ENCODE measurements at regions not wholly inside any gene's neighbourhood (a gene's known extent, or its start where the extent isn't known, plus 50 kb on each side); places are given as distances from the start of the nearest gene placed in this dataset.

GRCh38 chr13:39981056-39981455 lies 325.6 kb downstream of the COG6 start:
- TF ChIP-seq CTCF (conservative IDR thresholded peaks at IDR 0.05; ENCODE audit: low read length) (no peak), EZH2phosphoT487 (IDR thresholded peaks at IDR 0.05; ENCODE audit: borderline replicate concordance, low read depth, low read length) (no peak)
